Lung microvascular endothelial cell (primary cell): ENCODE measurements at regions not wholly inside any gene's neighbourhood (a gene's known extent, or its start where the extent isn't known, plus 50 kb on each side); places are given as distances from the start of the nearest gene placed in this dataset.
"Not testable (repeated sequence)": the region's sequence is repeated elsewhere in the genome, so short reads cannot be mapped to it uniquely, and the experiment has no call there.

ENCODE experiments used
- DNase-seq, 2 donors: peaks; one replicate each; pipeline versions ENCODE4 v3.0.0 to v3.0.0-alpha.2; 2010; ENCODE audit warnings: low read depth in 2 of 2

DNA sequence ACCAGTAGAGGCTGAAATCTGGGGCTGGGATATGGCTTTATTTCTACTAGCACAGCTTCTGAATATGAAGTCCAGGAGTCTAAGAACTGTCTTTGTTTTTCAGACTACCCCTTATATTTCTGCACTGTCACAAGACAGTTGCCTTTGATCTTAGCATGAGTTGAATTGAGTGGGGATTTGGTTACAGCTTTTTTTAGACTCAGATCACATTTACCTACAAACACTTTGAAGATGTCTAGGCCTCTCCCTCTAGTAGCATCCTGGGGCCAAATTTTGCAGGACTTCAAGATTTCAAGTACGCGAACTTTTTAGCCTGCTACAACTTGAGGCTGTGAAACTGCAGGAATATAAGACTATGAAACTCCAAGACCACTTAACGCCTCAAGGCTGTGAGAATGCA lies 240.2 kb downstream of the NEBL start:
- DNase-seq = no peak

- DNase-seq = not testable (repeated sequence)
Observed at GRCh38 chr10:20652424-20652823, 244.7 kb downstream of the NEBL start.

DNA sequence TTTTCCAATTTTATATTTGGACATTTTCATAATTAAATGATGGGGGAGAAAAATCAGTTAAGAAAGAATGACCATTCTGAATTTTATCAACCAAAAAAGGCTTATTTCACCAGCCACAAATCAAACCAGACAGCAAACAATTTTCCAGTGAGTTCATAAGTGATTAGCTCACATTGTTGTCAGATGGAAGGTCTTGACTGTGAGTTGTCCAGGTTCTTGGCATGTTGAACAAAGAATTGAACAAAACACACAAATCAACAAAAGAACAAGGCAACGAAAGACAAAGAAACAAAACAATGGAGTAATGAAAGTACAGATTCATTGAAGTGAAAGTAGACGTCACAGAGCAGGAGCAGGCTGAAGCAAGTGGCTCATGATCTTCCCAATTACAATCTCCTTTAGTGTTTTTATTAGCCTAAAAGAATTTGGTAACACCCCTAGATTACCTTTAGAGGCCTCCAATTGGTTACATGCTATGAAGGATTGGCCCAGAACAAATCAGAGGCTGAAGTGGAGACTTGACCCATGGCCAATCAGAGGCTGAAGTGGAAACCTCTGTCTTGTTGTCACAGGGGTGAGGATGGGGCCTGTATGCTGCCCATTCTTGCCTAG lies 248.7 kb downstream of the NEBL start:
- no peak for DNase-seq

- DNase-seq = no peak
Observed at GRCh38 chr10:20647756-20648155, 249.4 kb downstream of the NEBL start.

DNA sequence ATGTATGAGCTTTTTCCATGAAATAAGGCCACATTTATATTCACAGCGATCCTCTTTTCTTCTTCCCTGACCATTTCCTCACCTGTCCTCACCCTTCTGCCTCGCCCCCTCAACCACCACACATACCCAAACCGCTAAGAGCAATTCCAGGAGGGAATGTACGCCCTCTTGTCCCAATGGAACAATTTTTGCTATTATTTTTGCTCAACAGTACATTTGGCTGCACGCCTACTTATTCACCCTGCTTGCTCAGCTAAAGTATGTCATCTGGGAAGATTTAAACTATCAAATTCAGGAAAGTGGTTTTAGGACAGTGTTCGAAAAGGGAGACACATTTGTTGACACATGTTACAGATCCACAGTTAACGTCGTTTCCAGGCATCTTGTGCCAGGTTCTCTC lies 252.7 kb downstream of the NEBL start:
- no peak for DNase-seq

DNA sequence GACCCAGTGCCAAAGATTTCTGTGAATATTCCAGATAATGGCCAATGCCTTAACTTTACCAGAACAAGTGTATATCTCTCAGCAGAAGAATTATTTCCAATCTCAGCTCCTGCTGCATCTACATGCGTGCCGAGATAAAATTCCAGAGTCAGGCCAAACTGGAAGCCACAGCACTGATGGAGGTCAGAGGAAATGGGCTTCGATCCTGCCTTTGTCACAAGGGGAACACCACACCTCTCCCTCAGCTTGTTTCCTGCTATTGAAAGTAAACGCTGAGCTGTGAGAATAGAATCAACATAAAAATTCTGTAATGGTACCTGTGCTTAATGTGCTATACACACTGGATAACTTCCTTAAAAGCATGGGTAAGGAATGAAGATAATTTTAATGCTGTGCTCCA lies 255.5 kb downstream of the NEBL start:
- no peak for DNase-seq

DNA sequence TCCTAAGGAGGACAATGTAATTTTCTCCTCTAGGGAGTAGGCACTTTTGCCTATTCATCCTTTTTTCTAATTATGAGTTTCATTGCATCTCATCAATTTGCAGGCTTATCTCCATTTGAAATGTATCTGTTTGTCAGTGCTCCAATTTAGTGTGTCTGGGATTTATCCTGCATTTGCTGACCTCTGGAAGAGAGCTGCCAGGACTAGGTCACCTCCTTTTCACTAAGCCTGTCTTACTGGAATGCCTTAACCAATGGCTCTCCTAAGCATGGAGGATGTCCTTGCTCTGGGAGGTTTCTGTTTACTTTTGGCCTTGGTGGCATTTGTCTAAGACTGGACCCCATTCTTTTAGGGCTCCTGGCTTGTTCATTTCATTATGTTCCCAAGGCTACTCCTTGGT lies 261.5 kb downstream of the NEBL start:
- no peak for DNase-seq

GRCh38 chr10:20634839-20635238 lies 262.3 kb downstream of the NEBL start:
- no peak for DNase-seq

- DNase-seq = no peak
Observed at GRCh38 chr10:20633714-20634113, 263.4 kb downstream of the NEBL start.

- no peak for DNase-seq
Observed at GRCh38 chr10:20632696-20633095, 264.4 kb downstream of the NEBL start.

GRCh38 chr10:20631229-20631628 lies 265.9 kb downstream of the NEBL start:
- no peak for DNase-seq

DNA sequence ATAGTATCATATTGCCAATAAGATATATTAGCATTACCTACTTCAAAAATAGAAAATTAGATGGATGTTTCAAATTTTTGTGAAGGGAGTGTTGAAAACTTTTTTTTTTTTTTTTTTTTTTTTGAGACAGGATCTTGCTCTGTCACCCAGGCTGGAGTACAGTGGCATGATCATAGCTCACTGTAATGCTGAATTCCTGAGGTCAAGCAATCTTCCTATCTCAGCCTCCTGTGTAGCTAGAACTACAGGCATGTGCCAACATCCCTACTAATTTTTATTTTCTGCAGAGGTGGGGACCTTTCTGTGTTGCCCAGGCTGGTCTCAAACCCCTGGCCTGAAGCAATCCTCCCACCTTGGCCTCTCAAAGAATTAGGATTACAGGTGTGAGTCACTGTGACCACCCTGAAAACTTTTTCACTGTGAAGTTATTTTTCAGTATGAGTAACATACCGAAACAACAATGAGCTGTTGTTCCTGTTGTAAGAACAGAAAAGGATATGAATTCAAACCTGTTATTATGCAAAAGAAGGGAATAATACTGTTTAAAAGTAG lies 266.9 kb downstream of the NEBL start:
- no peak for DNase-seq

DNA sequence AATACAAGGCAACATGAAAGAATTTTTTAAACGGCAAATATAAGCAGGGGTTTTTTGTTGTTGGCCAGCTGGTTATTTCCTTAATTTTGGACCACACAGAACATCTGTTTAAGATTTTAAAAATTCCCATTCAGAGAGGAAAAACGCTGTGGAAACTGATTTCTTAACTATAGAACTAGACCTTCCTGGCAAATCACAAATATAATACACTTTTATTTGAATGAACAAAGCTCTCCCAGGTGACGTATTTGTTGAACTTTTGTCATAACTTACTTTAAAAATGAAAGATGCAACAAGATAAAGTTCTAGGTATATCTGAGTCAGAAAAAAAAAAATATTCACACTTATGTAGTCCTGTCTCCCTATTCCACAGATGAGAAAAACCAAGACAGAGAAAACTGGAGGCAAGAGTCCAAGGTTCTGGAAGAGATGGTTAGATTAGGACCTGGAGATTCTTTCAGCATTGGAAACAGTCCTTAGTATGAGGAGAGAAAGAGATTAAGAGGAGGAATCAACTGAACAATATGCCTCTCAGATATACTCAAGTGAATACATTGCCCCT lies 269.1 kb downstream of the NEBL start:
- no peak for DNase-seq

GRCh38 chr10:20627087-20627486 lies 270.0 kb downstream of the NEBL start:
- no peak for DNase-seq

- no peak for DNase-seq
Observed at GRCh38 chr10:20625868-20626267, 271.2 kb downstream of the NEBL start.

- DNase-seq = no peak
Observed at GRCh38 chr10:20624642-20625041, 272.5 kb downstream of the NEBL start.

DNA sequence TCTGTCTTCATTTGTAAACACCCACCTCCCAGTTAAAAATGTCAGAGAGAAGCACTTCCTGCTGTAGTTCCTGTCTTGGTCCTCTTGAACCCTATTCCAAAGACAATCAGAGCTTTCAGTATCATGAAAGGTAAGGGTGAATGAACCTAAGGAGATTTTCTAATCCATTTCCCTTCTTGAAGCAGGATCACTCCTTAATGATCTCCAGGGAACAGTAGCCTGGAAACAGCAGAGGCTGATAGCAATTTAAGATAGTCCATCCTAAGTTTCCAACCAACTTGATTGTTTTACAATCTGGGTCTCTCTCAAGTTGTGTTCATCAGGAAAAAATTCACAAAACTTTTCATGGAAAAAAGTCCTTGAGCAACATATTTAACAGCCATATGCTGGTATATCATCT lies 273.6 kb downstream of the NEBL start:
- DNase-seq = no peak

DNA sequence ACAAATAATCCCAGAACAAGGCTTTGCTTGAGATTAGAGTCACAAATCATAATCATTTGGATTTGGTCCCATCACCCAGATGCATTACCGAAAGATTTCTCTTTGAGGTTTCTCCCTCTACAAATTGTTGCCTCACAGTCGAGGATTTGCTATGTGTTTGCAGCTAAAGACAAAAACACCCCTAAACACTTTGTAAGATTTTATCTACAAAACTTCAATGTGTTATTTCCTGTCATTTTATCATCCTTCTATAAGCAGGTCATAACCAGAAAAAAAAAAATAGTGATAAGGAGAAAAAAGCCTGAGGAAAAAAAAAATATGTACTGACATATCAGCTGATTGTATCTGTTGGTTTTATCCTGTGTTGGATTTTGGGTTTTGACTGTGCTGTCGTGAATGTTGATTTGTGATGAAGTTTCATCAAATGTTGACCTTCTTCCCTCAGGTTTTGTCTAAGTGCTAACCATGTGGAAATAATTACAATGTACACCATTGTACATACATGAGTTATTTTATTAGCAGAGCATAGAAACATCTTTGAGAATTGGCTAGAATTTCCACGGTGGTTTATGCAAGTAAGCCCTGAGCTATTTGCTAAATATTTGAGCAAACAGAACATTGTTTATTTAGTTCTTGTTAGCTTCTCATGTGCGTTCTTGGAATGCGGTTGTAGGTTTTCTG lies 274.4 kb downstream of the NEBL start:
- DNase-seq = no peak

DNA sequence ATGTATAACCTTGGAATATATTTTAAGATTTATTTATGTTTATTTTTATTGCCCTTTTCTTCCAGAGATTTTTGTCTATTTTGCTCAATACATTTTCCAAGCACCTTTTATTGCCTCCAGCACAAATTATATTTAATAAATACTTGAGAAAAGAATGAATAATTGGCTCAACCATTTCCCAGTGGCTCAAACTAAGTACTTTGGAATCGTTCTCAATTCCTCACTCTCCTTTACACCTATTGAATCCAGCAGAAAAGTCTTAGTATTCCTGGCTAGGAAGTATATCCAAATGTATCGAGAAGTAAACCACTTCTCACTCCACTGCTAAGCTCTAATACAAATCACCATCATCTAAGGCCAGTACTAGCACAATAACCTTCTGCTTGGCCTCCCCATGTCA lies 276.1 kb downstream of the NEBL start:
- no peak for DNase-seq

DNA sequence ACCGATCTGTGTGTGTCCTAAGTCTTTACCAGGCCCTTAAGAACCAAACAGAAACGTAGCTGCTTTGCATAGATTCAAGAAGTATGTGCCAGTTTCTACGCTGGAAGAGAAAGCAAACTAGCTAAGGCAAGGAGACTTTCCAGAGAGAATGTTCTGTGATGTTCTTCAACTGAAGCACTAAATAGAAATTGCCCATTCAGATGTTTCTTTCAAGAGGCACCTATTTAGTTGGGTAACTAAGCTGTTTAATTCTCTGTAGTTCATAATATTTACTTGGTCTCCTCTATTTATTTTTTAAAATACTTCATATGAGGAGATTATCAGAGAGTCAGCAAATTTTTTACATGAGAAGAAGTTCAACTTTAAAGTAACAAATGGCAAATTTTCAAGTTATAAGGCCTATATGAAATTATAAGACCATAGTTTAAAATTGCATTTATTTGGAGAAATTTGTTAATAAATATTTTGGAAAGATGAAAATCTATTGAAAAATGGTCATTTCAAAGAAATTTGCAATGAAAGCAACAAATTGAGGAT lies 279.0 kb downstream of the NEBL start:
- no peak for DNase-seq

DNA sequence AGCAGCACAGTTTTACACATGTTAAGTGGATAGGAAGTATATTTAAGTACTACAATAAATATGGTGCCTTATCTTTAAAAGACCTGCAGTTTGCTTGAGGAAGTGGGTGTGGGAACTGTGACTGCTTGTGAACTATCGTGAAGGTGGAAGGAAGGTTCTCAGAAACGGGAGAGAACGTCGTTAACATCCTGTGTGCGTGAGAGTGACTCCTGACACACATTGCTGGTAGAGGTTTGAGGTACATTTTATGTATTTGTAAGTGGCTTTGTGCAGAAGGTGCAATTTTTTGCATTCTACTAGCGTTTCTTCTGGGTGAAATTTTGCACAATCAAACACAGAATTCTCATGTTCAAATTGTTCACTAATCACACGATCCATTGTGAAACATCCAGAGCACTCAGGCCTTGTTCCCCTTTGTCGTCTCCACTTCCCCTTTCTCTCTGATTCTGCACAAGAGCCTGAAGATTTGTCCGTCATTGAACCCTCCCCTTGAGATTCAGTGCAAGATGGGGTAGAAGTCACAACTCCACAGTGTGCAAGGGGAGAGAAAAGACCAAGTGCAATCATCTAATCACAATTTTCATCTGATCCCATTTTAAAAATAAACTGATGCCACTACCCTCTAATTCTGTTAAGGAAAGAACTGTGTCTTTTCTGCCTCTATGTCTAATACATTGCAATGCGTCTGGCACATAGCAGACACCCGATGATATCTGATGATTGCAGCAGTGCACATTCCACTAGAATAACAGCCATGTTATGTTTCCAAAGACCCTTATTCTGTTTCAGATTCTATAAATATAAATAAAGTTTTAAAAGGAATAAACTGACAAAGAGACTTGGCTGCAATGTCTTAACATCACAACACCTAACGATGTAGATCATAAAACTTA lies 279.9 kb downstream of the NEBL start:
- DNase-seq = no peak
